ENCODE measurements at regions not wholly inside any gene's neighbourhood (a gene's known extent, or its start where the extent isn't known, plus 50 kb on each side); places are given as distances from the start of the nearest gene placed in this dataset.

GRCh38 chr5:97891971-97892370 is 708.9 kb upstream of the RIOK2 start:
- TF ChIP-seq, protein P1, sequence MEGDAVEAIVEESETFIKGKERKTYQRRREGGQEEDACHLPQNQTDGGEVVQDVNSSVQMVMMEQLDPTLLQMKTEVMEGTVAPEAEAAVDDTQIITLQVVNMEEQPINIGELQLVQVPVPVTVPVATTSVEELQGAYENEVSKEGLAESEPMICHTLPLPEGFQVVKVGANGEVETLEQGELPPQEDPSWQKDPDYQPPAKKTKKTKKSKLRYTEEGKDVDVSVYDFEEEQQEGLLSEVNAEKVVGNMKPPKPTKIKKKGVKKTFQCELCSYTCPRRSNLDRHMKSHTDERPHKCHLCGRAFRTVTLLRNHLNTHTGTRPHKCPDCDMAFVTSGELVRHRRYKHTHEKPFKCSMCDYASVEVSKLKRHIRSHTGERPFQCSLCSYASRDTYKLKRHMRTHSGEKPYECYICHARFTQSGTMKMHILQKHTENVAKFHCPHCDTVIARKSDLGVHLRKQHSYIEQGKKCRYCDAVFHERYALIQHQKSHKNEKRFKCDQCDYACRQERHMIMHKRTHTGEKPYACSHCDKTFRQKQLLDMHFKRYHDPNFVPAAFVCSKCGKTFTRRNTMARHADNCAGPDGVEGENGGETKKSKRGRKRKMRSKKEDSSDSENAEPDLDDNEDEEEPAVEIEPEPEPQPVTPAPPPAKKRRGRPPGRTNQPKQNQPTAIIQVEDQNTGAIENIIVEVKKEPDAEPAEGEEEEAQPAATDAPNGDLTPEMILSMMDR (IDR thresholded peaks at IDR 0.05; ENCODE audit: insufficient read depth, low read depth, low read length), result no peak
- no peak for TF ChIP-seq EZH2 (IDR thresholded peaks at IDR 0.05; ENCODE audit: insufficient read depth, low read length)
